ENCODE measurements at regions not wholly inside any gene's neighbourhood (a gene's known extent, or its start where the extent isn't known, plus 50 kb on each side); places are given as distances from the start of the nearest gene placed in this dataset.

DNA sequence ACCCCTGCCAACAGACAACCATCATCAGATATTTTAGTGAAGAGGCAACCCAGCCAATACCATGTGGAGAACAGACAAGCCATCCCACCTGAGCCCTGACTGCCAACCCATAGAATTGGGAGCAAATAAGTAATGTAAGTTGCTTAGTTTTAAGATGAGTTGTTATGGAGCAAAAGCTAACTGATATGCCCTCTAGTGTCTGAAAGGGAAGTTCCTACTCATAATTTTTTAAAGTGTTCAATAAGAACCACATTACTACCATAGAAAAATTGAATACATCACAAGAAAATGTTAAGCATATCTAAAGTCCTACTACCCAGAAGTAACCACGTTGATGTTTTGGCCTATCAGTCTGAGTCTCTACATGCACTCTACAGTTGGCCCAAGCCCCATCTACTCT, 50.8 kb upstream of the SLC36A4 start:
- Mint-ChIP-seq H3K4me3 (no peak overlapping the region), H3K36me3 (no peaks in the 10 kb centered on the region), H3K4me1 (no peaks in the 10 kb centered on the region), H3K27ac (no peak overlapping the region), H3K9me3 (peaks cover 0 to 2% (median 0%) of the 10 kb centered on the region in 3 donors), H3K27me3 (peaks cover 5% of the 10 kb centered on the region)

DNA sequence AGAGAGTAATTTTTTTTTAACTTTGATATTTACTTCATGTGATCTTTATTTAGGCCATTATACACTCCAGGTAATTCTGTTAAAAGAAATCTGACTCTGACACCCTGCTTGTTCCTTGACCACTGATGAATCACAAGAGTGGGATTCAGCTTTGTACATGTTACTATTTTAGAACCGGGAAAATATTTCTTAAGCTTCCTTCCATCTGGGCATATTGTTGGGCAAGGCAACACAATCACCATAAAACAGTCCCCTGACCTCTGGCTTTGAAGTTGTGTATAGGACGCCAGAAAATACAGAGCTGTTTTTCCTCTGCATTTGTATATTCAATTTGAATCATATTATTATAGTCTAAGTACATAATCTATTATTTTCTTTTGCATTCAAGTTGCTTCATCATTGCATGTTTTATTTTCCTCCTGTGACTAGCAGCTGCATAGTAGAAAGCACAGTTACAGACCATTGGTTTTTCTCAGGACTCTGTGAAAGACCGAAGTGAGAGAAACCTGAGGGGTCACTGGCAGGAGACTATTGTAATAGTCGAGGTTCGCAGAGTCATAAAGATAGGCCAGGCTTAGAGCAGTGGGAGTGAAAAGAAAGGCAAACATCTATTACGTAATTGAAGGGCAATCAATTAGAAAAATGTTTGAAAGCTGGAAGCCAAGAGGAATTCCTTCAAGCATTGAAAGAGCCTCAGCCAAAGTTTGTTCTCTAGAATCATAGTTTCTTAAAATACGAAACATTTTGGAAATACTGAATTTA, 51.8 kb upstream of the SLC36A4 start:
- Mint-ChIP-seq H3K27me3 (peaks cover 7% of the 10 kb centered on the region), H3K4me3 (no peak overlapping the region), H3K36me3 (no peaks in the 10 kb centered on the region), H3K27ac (no peak overlapping the region), H3K9me3 (peaks cover 3 to 5% (median 4%) of the 10 kb centered on the region in 3 donors), H3K4me1 (no peaks in the 10 kb centered on the region)

DNA sequence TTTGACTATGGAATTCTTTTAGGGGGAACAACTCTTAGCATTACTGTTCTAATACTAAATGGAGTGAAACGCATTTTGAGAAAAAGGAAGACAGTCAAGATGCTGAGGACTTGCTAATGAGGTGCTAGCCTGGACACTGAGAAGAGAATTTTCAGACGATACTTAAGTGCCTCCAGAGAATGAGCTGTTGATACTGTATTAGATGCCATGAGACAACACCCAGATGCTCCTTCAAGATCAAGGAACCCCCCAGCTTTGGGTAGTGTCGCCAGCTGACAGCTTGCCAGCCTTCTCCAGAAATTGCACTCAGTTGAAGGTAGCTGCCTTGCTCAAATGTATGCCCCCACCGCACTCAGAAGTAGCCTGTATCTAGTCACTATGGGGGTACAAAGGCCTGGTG, 52.5 kb upstream of the SLC36A4 start:
- Mint-ChIP-seq H3K27ac (no peak overlapping the region), H3K4me3 (no peak overlapping the region), H3K4me1 (no peaks in the 10 kb centered on the region), H3K36me3 (no peaks in the 10 kb centered on the region), H3K9me3 (peaks cover 3 to 6% (median 4%) of the 10 kb centered on the region in 3 donors), H3K27me3 (peaks cover 9% of the 10 kb centered on the region)

DNA sequence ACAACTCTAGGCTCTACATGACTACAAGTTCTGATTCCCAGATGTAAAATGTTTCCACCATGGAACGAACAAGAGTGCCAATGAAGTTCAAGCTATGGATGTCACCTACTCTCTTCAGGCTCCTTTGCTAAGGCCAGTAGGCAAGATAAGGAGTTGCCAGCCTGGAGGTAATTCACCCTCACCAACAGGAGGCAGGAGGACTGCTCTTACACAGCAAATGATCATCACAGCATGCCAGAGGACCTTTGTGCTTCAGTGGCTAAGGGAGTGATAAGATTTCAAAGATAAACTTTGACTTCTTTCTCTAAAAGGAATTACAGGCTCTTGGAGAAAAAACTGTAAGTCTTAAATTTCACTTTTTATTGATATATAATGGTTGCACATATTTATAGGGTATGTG, 54.1 kb upstream of the SLC36A4 start:
- no peaks in the 10 kb centered on the region for H3K36me3 Mint-ChIP-seq
- H3K9me3 Mint-ChIP-seq: peaks cover 3 to 6% (median 4%) of the 10 kb centered on the region in 3 donors
- no peak overlapping the region for H3K27ac Mint-ChIP-seq
- peaks cover 6% of the 10 kb centered on the region for H3K27me3 Mint-ChIP-seq
- H3K4me3 Mint-ChIP-seq: no peak overlapping the region
- H3K4me1 Mint-ChIP-seq: no peaks in the 10 kb centered on the region

DNA sequence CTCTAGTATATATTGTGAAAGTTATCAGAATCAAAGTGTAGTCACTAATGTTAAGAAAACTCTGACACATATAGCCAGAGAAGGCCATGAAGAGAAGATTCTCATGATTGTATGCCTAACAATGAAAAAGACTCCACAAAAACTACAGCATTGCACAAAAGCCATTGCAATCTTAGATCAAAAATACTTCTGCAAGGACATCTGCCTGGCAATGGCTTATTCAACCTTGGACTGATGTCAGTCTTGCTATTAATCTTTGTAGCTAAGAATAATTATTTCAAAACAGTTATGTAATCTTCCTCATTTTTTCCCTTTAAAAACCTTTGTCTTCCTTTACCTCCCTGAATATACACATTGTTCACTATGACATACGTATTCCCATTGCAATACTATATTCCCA, 55.3 kb upstream of the SLC36A4 start:
- H3K4me1 Mint-ChIP-seq: no peaks in the 10 kb centered on the region
- no peak overlapping the region for H3K27ac Mint-ChIP-seq
- H3K4me3 Mint-ChIP-seq: no peak overlapping the region
- no peaks in the 10 kb centered on the region for H3K36me3 Mint-ChIP-seq
- H3K27me3 Mint-ChIP-seq: peaks cover 7% of the 10 kb centered on the region
- peaks cover 2 to 6% (median 3%) of the 10 kb centered on the region in 3 donors for H3K9me3 Mint-ChIP-seq

DNA sequence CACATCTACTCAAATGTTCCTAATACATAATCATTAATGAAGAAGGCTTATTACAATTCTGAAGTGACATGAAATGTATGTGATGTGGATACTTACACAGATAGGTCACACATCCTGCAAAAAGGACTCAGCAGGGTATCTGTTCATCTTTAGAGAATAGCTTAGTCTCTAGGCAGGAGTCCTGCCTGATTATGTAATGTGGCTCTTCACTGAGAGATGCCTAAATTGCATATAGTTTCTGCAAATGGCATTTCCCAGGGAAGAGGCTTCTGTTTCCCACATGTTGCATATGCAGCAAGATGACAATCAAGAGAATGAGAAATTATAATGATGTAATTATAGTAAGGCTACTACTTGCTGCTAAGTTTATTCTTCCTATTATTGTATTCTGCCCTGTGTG, 58.8 kb upstream of the SLC36A4 start:
- no peak overlapping the region for H3K27ac Mint-ChIP-seq
- H3K9me3 Mint-ChIP-seq: peaks cover 11 to 15% (median 11%) of the 10 kb centered on the region in 3 donors
- no peak overlapping the region for H3K4me3 Mint-ChIP-seq
- no peaks in the 10 kb centered on the region for H3K4me1 Mint-ChIP-seq
- peaks cover 9% of the 10 kb centered on the region for H3K27me3 Mint-ChIP-seq
- no peaks in the 10 kb centered on the region for H3K36me3 Mint-ChIP-seq

DNA sequence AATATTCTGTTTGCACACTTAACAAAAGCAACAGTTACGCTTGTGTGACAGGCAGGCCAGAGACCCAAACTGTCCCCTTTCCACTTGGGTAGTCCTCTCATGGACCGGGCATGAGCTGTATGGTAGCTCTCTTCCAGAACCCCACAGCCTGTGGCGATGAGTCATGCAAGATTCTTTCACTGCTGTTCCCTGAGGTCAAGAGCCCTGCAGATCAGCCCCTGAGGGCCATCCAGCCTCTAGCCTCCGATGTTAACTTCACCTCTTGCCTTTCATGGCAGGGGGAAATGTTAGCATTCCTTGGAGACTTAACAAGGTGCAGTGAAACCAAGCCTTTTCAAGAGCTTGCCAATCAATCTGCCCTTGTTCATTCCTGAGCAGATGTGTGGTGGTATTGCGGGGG, 63.2 kb upstream of the DEUP1 start:
- peaks cover 6% of the 10 kb centered on the region for H3K27me3 Mint-ChIP-seq
- no peaks in the 10 kb centered on the region for H3K4me1 Mint-ChIP-seq
- H3K36me3 Mint-ChIP-seq: no peaks in the 10 kb centered on the region
- H3K27ac Mint-ChIP-seq: no peak overlapping the region
- peaks cover 2 to 9% (median 2%) of the 10 kb centered on the region in 3 donors for H3K9me3 Mint-ChIP-seq
- no peak overlapping the region for H3K4me3 Mint-ChIP-seq

DNA sequence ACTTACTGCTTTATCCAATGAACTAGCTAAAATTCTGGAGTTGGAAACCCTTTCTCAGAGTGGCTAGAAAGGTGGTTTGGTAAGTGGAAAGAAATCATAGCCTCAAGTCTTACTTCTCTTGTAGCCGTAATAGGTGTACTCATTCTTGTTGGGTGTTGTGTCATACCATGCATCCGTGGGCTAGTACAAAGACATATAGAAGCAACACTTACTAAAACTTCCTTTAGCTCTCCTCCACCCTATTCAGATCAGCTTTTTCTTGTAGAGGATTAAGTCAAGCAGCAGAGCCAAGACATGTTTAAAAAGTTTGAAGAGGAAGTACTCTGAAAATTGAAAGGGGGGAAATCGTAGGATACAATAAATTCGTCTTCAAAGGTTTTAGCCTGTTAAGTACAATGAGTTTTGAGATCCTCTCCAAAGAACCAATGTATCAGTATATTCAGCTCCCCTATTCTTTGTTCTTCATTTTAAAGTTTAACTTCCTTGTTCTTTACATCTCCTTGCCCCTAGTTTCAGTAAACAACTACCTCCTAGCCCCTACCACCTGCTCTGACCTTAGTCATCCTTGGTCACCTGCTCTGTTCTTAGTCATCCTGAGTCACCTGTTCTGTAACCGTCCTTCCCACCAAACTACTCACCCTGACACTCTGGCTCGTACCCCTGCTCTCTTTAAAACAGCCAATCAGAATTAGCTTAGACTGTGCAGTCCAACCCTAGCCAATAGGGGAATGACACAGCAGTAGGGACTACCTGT, 62.1 kb upstream of the DEUP1 start:
- no peaks in the 10 kb centered on the region for H3K36me3 Mint-ChIP-seq
- no peaks in the 10 kb centered on the region for H3K4me1 Mint-ChIP-seq
- peaks cover 1 to 9% (median 2%) of the 10 kb centered on the region in 3 donors for H3K9me3 Mint-ChIP-seq
- H3K4me3 Mint-ChIP-seq: no peak overlapping the region
- H3K27me3 Mint-ChIP-seq: peaks cover 3% of the 10 kb centered on the region
- no peak overlapping the region for H3K27ac Mint-ChIP-seq

DNA sequence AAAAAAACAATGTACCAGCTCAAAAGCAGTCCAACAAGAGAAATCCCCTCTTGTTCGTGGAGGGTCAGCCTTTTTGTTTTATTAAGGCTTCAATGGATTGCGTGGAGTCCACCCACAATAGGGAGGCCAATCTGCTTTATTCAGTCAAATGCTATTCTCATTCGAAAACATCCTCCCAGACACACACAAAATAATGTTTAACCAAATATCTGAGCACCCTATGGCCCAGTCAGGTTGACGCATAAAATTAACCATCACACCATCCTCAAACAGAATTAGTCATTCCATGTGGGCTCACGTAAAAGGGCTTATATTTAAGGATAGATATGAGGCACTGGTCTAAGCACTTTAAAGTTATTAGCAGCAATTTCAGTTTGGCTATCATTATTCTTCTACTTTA, 58.9 kb upstream of the DEUP1 start:
- H3K9me3 Mint-ChIP-seq: peaks cover 0 to 9% (median 1%) of the 10 kb centered on the region in 3 donors
- no peaks in the 10 kb centered on the region for H3K36me3 Mint-ChIP-seq
- H3K27me3 Mint-ChIP-seq: no peaks in the 10 kb centered on the region

DNA sequence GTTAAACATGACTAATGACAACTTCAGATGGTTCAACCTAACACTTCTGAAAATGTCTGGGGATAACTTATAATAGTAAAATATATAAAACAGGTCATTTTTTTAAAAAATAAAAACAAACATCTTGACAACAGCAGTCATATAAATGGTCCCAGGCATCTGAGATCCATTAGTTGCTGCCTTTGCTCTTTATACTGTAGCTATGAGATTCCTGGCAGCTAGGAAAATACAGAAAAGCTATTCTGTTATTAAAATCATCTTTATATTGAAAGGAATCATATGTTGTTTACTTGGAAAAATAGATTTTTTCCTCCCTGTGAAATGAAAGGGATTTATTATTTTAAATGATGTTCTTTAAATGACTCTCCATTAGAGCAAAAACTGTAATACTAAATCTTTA, 55.7 kb upstream of the DEUP1 start:
- no peaks in the 10 kb centered on the region for H3K36me3 Mint-ChIP-seq
- H3K27ac Mint-ChIP-seq: no peak overlapping the region
- no peak overlapping the region for H3K4me3 Mint-ChIP-seq
- no peaks in the 10 kb centered on the region for H3K4me1 Mint-ChIP-seq
- no peaks in the 10 kb centered on the region for H3K27me3 Mint-ChIP-seq
- no peaks in the 10 kb centered on the region for H3K9me3 Mint-ChIP-seq

More for the DNA sequence above, 58.9 kb upstream of the DEUP1 start:
- Mint-ChIP-seq H3K27ac (no peak overlapping the region), H3K4me1 (no peaks in the 10 kb centered on the region), H3K4me3 (no peak overlapping the region)

DNA sequence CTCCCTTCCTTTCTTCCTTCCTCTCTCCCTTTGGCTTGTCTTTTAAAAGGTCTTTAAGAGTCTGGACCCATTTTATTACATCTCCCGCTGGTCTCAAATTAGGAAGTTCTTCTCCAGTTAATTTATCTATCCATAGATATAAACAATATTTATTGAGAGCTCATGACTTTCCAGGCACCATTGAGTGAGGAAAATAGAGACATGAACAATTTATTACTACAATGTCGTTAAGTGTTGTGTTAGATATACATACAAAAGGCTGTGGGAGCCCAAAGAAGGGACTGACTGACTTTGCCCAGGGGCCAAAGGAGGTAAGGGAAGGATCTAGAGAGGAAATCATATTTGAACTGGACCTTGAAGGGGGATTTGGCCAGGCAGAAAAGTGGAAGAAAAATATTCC, 51.6 kb upstream of the DEUP1 start:
- peak overlapping the region in 1 of 3 donors; percentile 49 for H3K27ac Mint-ChIP-seq
- no peaks in the 10 kb centered on the region for H3K4me1 Mint-ChIP-seq
- H3K36me3 Mint-ChIP-seq: no peaks in the 10 kb centered on the region
- H3K27me3 Mint-ChIP-seq: no peaks in the 10 kb centered on the region
- no peak overlapping the region for H3K4me3 Mint-ChIP-seq
- no peaks in the 10 kb centered on the region for H3K9me3 Mint-ChIP-seq

DNA sequence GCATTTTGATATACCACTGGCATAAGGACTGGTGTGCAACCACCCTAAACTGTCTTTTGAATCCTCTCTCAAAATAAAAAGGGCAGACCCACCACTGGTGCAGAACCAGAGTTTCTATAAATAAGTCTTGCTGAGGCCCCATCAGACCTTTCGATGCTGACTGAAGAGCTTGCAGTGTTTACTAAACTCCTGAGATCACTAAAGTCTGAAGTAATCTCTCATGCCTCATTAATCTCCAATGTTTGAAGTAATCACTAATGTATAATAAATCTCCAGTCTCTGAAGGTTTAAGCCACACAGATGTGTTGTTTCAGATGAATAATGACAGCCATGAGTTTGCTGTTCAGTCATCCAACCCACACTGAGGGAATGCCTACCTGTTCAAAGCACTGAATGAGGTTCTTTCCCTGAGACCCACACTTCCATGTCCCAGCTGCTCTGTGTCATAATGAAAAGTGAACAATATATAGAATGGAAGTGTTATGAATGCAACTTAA, 50.6 kb upstream of the DEUP1 start:
- H3K9me3 Mint-ChIP-seq: no peaks in the 10 kb centered on the region

More for the DNA sequence above, 50.6 kb upstream of the DEUP1 start:
- H3K4me3 Mint-ChIP-seq: no peak overlapping the region
- no peak overlapping the region for H3K27ac Mint-ChIP-seq
- no peaks in the 10 kb centered on the region for H3K4me1 Mint-ChIP-seq
- H3K27me3 Mint-ChIP-seq: no peaks in the 10 kb centered on the region
- no peaks in the 10 kb centered on the region for H3K36me3 Mint-ChIP-seq
